H9 (cell line): ENCODE measurements at regions not wholly inside any gene's neighbourhood (a gene's known extent, or its start where the extent isn't known, plus 50 kb on each side); places are given as distances from the start of the nearest gene placed in this dataset.

Experiments used
- DNase-seq: peaks from one replicate; pipeline ENCODE4 v3.0.0-alpha.2; 2017
- H2AFZ ChIP-seq: one replicate; pipeline ENCODE4 v1.6.1; 2013; ENCODE audit warnings: mild to moderate bottlenecking, low read length, control low read depth, moderate library complexity
- H2AK5ac ChIP-seq: 2 replicates; pipeline ENCODE4 v1.6.1; 2013; ENCODE audit warnings: low read length, control low read depth, mixed read lengths; ENCODE audit not compliant: insufficient read length
- H2BK120ac ChIP-seq: one replicate; pipeline ENCODE4 v1.6.1; 2013; ENCODE audit warnings: low read depth, mild to moderate bottlenecking, low read length, control low read depth, inconsistent platforms; ENCODE audit not compliant: poor library complexity, severe bottlenecking
- H2BK12ac ChIP-seq: 2 replicates; pipeline ENCODE4 v1.6.1; 2013; ENCODE audit warnings: low read length, control low read depth, mixed read lengths, low read depth; ENCODE audit not compliant: insufficient read length
- H2BK15ac ChIP-seq: 2 replicates; pipeline ENCODE4 v1.6.1; 2013; ENCODE audit warnings: low read depth, low read length, control low read depth
- H2BK20ac ChIP-seq: one replicate; pipeline ENCODE4 v1.6.1; 2013; ENCODE audit warnings: low read depth, mild to moderate bottlenecking, low read length, control low read depth, inconsistent platforms; ENCODE audit not compliant: poor library complexity, severe bottlenecking
- H2BK5ac ChIP-seq: 2 replicates; pipeline ENCODE4 v1.6.1; 2013; ENCODE audit warnings: low read length, control low read depth, mixed read lengths; ENCODE audit not compliant: insufficient read length
- H3K14ac ChIP-seq: 2 replicates; pipeline ENCODE4 v1.6.1; 2013; ENCODE audit warnings: low read length, control low read depth; ENCODE audit not compliant: insufficient read depth
- H3K18ac ChIP-seq: 2 replicates; pipeline ENCODE4 v1.6.1; 2013; ENCODE audit warnings: low read depth, mild to moderate bottlenecking, mixed read lengths, low read length, control low read depth; ENCODE audit not compliant: insufficient read length
- H3K23ac ChIP-seq: 2 replicates; pipeline ENCODE4 v1.6.1; 2013; ENCODE audit warnings: low read length, control low read depth, mixed read lengths, low read depth; ENCODE audit not compliant: insufficient read length
- H3K23me2 ChIP-seq: 2 replicates; pipeline ENCODE4 v1.6.1; 2013; ENCODE audit warnings: low read depth, mild to moderate bottlenecking, mixed read lengths, low read length, control low read depth; ENCODE audit not compliant: insufficient read length, poor library complexity, severe bottlenecking
- H3K27ac ChIP-seq: 2 replicates; pipeline ENCODE4 v1.5.1; 2013; ENCODE audit warnings: low read length, control low read depth, mixed read lengths, low read depth; ENCODE audit not compliant: insufficient read length
- H3K27me3 ChIP-seq: 2 replicates; pipeline ENCODE4 v1.6.1; 2013; ENCODE audit warnings: low read length, control low read depth, inconsistent platforms; ENCODE audit not compliant: insufficient read depth
- H3K4ac ChIP-seq: 2 replicates; pipeline ENCODE4 v1.6.1; 2013; ENCODE audit warnings: low read depth, mild to moderate bottlenecking, control low read depth, inconsistent platforms, low read length, moderate library complexity
- H3K4me1 ChIP-seq: 2 replicates; pipeline ENCODE4 v1.6.1; 2013; ENCODE audit warnings: low read length, control low read depth, inconsistent platforms; ENCODE audit not compliant: insufficient read depth
- H3K4me2 ChIP-seq: 2 replicates; pipeline ENCODE4 v1.6.1; 2013; ENCODE audit warnings: low read length, control low read depth, mixed read lengths; ENCODE audit not compliant: insufficient read length, insufficient read depth
- H3K56ac ChIP-seq: 2 replicates; pipeline ENCODE4 v1.6.1; 2013; ENCODE audit warnings: low read depth, mild to moderate bottlenecking, mixed read lengths, low read length, control low read depth; ENCODE audit not compliant: insufficient read length
- H3K79me1 ChIP-seq: 2 replicates; pipeline ENCODE4 v1.6.1; 2013; ENCODE audit warnings: low read depth, mild to moderate bottlenecking, moderate library complexity, low read length, control low read depth, inconsistent platforms; ENCODE audit not compliant: insufficient read depth, poor library complexity, severe bottlenecking
- H3K79me2 ChIP-seq: 2 replicates; pipeline ENCODE4 v1.6.1; 2013; ENCODE audit warnings: low read length, control low read depth, inconsistent platforms; ENCODE audit not compliant: insufficient read depth
- H3K9ac ChIP-seq: 2 replicates; pipeline ENCODE4 v1.6.1; 2013; ENCODE audit warnings: low read length, control low read depth, mixed read lengths; ENCODE audit not compliant: insufficient read length; ENCODE audit errors: extremely low read depth
- H3K9me3 ChIP-seq: one replicate; pipeline ENCODE4 v1.6.1; 2013; ENCODE audit warnings: low read depth, low read length, inconsistent platforms; ENCODE audit not compliant: control insufficient read depth
- H3T11ph ChIP-seq: one replicate; pipeline ENCODE4 v1.6.1; 2013; ENCODE audit warnings: mild to moderate bottlenecking, low read length, control low read depth, inconsistent platforms
- H4K20me1 ChIP-seq: one replicate; pipeline ENCODE4 v1.6.1; 2013; ENCODE audit not compliant: control insufficient read depth, insufficient read length, insufficient read depth
- H4K5ac ChIP-seq: 2 replicates; pipeline ENCODE4 v1.6.1; 2013; ENCODE audit warnings: low read depth, mild to moderate bottlenecking, mixed read lengths, low read length, control low read depth; ENCODE audit not compliant: insufficient read length
- H4K8ac ChIP-seq: replicated peaks from 2 replicates; pipeline ENCODE4 v1.6.1; 2013; ENCODE audit warnings: low read length, control low read depth, mixed read lengths, low read depth; ENCODE audit not compliant: insufficient read length
- H4K91ac ChIP-seq: 2 replicates; pipeline ENCODE4 v1.6.1; 2013; ENCODE audit warnings: low read depth, mild to moderate bottlenecking, moderate library complexity, mixed read lengths, low read length, control low read depth; ENCODE audit not compliant: insufficient read length
- H3K27ac Mint-ChIP-seq, 3 experiments: 2 replicates in 2 of 3; 3 replicates in 1 of 3; pipeline ENCODE4 v1.8.0; 2020 to 2021; ENCODE audit warnings: mixed read lengths in 3 of 3, mild to moderate bottlenecking in 1 of 3, moderate library complexity in 1 of 3
- H3K27me3 Mint-ChIP-seq: 2 replicates; pipeline ENCODE4 v1.8.0; 2021; ENCODE audit warnings: low read depth, mild to moderate bottlenecking, moderate library complexity, mixed read lengths
- H3K36me3 Mint-ChIP-seq, 3 experiments: 2 replicates in 2 of 3; 3 replicates in 1 of 3; pipeline ENCODE4 v1.8.0; 2020 to 2021; ENCODE audit warnings: low read depth in 3 of 3, mixed read lengths in 3 of 3; ENCODE audit not compliant: insufficient read depth in 1 of 3
- H3K4me1 Mint-ChIP-seq, 2 experiments: 2 replicates each; pipeline ENCODE4 v1.8.0; 2020; ENCODE audit warnings: mixed read lengths in 2 of 2
- H3K4me3 Mint-ChIP-seq, 2 experiments: 2 replicates in 1 of 2; 3 replicates in 1 of 2; pipeline ENCODE4 v1.8.0; 2020 to 2021; ENCODE audit warnings: mild to moderate bottlenecking in 2 of 2, mixed read lengths in 2 of 2, moderate library complexity in 1 of 2
- H3K9me3 Mint-ChIP-seq, 2 experiments: 2 replicates in 1 of 2; 3 replicates in 1 of 2; pipeline ENCODE4 v1.8.0; 2020; ENCODE audit warnings: mild to moderate bottlenecking in 2 of 2, mixed read lengths in 2 of 2, moderate library complexity in 1 of 2
- CTCF ChIP-seq: fragments of 200-600 bp; sonication (generic); conservative IDR thresholded peaks from 3 replicates; pipeline ENCODE4 v1.8.0; 2021; ENCODE audit warnings: antibody characterized with exemption, mild to moderate bottlenecking
- WGBS: extraction: QIAGEN DNeasy Blood & Tissue Kit; methylation state at CpG from one replicate; pipeline ENCODE4 v1.1.7; 2013; ENCODE audit warnings: missing lambda C conversion rate, low lambda C conversion rate, mixed read lengths; ENCODE audit not compliant: insufficient read length; ENCODE audit errors: extremely low coverage; 5-methylcytosine and 5-hydroxymethylcytosine counted together

- Histone ChIP-seq H2BK20ac (no peak overlapping the region), H2BK5ac (no peak overlapping the region), H3K56ac (no peak overlapping the region), H3K23me2 (no peaks in the 10 kb centered on the region), H2BK15ac (no peak overlapping the region), H3K18ac (no peak overlapping the region), H4K8ac (no peak overlapping the region), H3T11ph (no peak overlapping the region), H3K4me1 (no peaks in the 10 kb centered on the region), H2AFZ (no peak overlapping the region), H2BK12ac (no peak overlapping the region), H2AK5ac (no peak overlapping the region), H3K9me3 (no peaks in the 10 kb centered on the region), H3K79me2 (no peaks in the 10 kb centered on the region), H4K20me1 (no peaks in the 10 kb centered on the region), H3K79me1 (no peaks in the 10 kb centered on the region), H3K14ac (no peak overlapping the region), H4K91ac (no peak overlapping the region), H3K27ac (no peak overlapping the region), H2BK120ac (no peak overlapping the region), H3K23ac (no peak overlapping the region), H3K9ac (no peak overlapping the region), H3K4me2 (no peak overlapping the region), H4K5ac (no peak overlapping the region), H3K27me3 (no peaks in the 10 kb centered on the region), H3K4ac (no peak overlapping the region)
- no CpG with 5 or more reads among the region's 5 CpGs for WGBS
- Mint-ChIP-seq H3K36me3 (peaks cover 0 to 15% (median 3%) of the 10 kb centered on the region in 3 experiments; a peak in 4 of 7 replicates), H3K4me1 (no peaks in the 10 kb centered on the region), H3K27ac (no peak overlapping the region), H3K27me3 (no peaks in the 10 kb centered on the region), H3K4me3 (no peak overlapping the region), H3K9me3 (peaks cover 7 to 17% of the 10 kb centered on the region in 2 experiments; a peak in 4 of 5 replicates)
- DNase-seq, result no peak
- TF ChIP-seq CTCF, result no peak
Observed at GRCh38 chr10:10017716-10018115, 1000.0 kb upstream of the CELF2 start.
